GM18909 (cell line): ENCODE measurements at regions not wholly inside any gene's neighbourhood (a gene's known extent, or its start where the extent isn't known, plus 50 kb on each side); places are given as distances from the start of the nearest gene placed in this dataset.

Experiments used
- ATAC-seq: cut with Tn5 transposase; IDR thresholded peaks from one replicate; pipeline ENCODE4 v1.9.1; 2021; ENCODE audit warnings: mild to moderate bottlenecking; ENCODE audit not compliant: unreplicated experiment, poor library complexity

- ATAC-seq, result no peak
Measured at GRCh38 chr2:16135913-16136310, 195.6 kb downstream of the MYCN start.

GRCh38 chr2:16135196-16135912 is 195.0 kb downstream of the MYCN start:
- no peak for ATAC-seq

- no peak for ATAC-seq
Measured at GRCh38 chr2:16134436-16135165, 194.3 kb downstream of the MYCN start.

- ATAC-seq, result no peak
Measured at GRCh38 chr2:16130906-16131400, 190.6 kb downstream of the MYCN start.

- no peak for ATAC-seq
Measured at GRCh38 chr2:16130541-16130880, 190.2 kb downstream of the MYCN start.

- no peak for ATAC-seq
Measured at GRCh38 chr2:16129716-16130540, 189.6 kb downstream of the MYCN start.

GRCh38 chr2:16128746-16129610 is 188.6 kb downstream of the MYCN start:
- ATAC-seq, result no peak

GRCh38 chr2:16127958-16128357 is 187.6 kb downstream of the MYCN start:
- ATAC-seq, result no peak

GRCh38 chr2:16127276-16127940 is 187.1 kb downstream of the MYCN start:
- no peak for ATAC-seq

- ATAC-seq, result no peak
Measured at GRCh38 chr2:16126517-16127275, 186.3 kb downstream of the MYCN start.

GRCh38 chr2:16125614-16126516 is 185.5 kb downstream of the MYCN start:
- ATAC-seq, result no peak

- ATAC-seq, result no peak
Measured at GRCh38 chr2:16124881-16125613, 184.7 kb downstream of the MYCN start.

- no peak for ATAC-seq
Measured at GRCh38 chr2:16123856-16124780, 183.8 kb downstream of the MYCN start.

GRCh38 chr2:16123421-16123820 is 183.1 kb downstream of the MYCN start:
- no peak for ATAC-seq

- no peak for ATAC-seq
Measured at GRCh38 chr2:16122556-16122955, 182.2 kb downstream of the MYCN start.

- no peak for ATAC-seq
Measured at GRCh38 chr2:16121986-16122390, 181.6 kb downstream of the MYCN start.
